Right hindlimb (tissue), 1 donor: ENCODE measurements at regions not wholly inside any gene's neighbourhood (a gene's known extent, or its start where the extent isn't known, plus 50 kb on each side); places are given as distances from the start of the nearest gene placed in this dataset.

Source experiments
- DNase-seq: peaks from one replicate; pipeline ENCODE4 v3.0.0-alpha.2; 2018

- no peak for DNase-seq
Observed at GRCh38 chr6:134477991-134478635, 160.2 kb upstream of the SGK1 start.

DNA sequence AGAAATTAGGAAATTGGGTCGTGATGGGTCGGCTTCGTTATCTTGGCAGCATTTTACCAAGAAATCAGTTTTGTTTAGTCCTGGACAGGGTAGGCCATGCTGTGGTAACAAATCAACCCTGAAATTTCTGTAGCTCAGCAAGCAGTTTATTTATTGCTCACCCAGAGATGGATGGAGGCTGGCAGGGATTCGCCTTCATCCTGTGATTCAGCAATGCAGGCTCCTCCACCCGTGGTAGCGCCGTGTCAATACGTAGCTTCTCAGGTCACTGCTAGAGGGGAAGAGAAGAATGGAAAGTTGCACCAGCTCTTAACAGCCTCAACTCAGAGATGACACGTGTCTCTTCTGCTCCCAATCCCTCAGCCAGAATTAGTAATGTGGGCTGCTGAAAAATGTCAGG is 157.0 kb upstream of the SGK1 start:
- no peak for DNase-seq

- no peak for DNase-seq
Observed at GRCh38 chr6:134472661-134473060, 154.7 kb upstream of the SGK1 start.

DNA sequence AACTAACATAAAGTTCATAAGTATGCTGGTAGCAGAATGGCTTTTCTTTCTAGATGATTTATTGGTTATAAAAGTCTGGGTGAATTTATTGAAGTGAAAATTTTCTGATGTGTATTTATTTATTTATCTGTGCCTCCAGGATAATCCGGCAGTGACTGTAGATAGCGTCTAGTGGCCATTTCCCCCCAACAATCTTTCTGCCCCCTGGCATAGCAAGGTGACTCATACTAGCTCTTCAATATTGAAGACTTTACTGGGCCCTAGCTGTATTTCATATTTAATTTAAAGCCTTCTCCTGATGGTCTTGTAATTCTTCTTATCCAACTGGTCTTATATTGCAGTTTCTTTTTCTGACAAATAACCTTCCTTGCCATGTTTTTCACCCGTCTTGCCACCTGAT is 154.1 kb upstream of the SGK1 start:
- no peak for DNase-seq

- no peak for DNase-seq
Observed at GRCh38 chr6:134470457-134470975, 152.6 kb upstream of the SGK1 start.

- no peak for DNase-seq
Observed at GRCh38 chr6:134469702-134470456, 152.0 kb upstream of the SGK1 start.

DNA sequence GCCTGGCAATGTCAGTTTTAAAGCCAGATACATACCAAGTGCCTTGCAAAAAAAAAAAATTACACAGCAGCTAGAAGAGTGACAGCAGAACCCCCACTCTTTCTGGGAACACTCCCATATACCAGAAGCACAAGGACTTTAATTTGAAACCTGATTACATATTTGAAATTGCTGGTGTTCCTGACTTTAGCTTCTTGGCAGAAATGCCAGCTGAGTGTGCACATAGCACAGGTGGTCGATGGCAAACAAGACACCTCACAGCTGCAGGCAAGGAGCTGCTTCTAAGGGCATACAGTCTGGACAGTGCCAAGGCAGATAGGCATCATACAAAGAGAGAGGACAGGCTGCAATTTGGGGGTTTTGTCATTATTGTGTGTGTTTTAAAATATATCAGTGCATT is 150.7 kb upstream of the SGK1 start:
- DNase-seq: peak; percentile 41

GRCh38 chr6:134467620-134468019 is 149.7 kb upstream of the SGK1 start:
- DNase-seq: no peak

DNA sequence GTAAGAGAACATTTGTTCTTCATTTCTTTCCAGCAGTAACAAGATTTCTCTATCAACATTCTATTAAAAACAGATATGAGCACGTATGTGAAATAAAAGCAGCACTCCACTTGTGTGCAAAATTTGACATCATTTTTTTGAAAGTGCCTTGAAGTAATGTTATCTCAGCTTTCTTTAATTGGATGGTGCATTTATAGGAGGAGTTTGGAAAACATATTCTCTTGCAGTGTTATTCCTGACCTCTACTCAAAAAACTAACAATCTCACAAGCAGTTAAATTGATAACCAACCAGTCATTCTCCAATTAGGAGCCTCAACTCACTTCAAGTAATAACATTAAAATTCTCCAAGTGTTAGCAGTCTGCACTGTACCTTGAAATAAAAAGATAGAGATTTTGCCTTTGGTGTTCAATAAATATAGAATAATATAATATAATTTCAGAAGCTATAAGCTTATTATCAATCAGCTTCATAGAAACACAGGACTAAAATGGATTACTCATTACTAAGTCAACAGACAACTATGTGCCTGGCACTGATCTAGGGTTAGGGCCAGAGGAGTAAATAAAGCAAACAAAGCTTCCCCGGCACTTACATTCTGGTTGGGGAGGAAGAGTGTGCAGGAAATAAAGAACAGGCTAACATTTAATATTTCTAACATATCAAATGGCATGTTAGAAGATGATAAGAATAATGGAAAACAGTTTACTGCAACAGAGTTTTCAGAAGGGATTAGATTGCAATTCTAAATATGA is 149.0 kb upstream of the SGK1 start:
- DNase-seq: no peak

- DNase-seq: no peak
Observed at GRCh38 chr6:134464690-134465411, 146.9 kb upstream of the SGK1 start.

- DNase-seq: no peak
Observed at GRCh38 chr6:134458857-134459657, 141.1 kb upstream of the SGK1 start.

- no peak for DNase-seq
Observed at GRCh38 chr6:134457941-134458340, 140.0 kb upstream of the SGK1 start.

- DNase-seq: no peak
Observed at GRCh38 chr6:134456226-134456625, 138.3 kb upstream of the SGK1 start.

DNA sequence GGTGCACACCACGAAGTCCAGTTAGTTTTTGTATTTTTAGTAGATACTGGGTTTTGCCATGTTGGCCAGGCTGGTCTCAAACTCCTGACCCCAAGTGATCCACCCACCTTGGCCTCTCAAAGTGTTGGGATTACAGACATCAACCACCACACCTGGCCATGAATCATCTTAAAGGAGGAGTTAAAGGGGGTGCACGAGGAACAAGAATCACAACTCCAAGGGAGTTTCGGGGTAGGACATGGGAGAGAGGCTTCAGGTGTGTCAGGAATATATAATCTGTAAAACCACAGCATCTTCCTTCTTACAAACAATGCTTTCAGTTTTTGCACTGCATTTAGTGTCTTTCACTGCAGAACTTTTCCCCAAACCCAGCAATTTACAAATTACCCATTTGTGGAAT is 137.4 kb upstream of the SGK1 start:
- DNase-seq: no peak

GRCh38 chr6:134454794-134455193 is 136.9 kb upstream of the SGK1 start:
- no peak for DNase-seq

DNA sequence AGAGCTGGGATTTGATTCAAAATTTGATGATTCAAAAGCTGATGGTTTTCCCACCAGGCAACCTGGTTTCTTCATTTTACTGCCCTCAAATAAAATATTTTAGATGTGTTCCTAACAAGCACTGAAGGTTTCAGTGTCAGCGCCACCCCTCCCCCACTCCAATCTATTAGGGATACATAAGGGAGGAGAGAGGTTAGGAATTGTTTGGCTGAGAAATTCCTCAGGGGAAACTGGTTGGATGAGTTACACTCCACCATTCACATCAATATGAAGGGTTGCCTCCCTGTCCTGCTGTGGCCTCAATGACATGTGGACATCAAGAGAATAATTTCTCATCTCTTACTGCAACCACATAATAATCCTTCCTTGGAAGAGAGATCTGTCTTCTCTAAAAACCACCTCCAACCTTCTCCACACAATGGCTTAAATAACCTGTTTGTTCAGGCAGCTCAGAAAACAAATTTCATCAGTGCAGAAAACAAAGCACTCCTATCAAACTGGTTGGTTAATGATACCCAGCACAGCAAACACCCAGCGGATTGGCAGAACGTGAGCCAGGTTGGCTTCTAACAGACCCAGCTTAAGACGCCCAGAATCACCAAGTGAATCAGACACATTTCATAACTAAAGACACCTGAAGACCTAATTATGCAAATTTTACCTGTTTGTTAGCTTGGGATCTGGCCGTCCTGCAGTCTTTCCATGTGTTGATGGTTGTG is 136.0 kb upstream of the SGK1 start:
- no peak for DNase-seq

- no peak for DNase-seq
Observed at GRCh38 chr6:134452906-134453305, 135.0 kb upstream of the SGK1 start.

- no peak for DNase-seq
Observed at GRCh38 chr6:134451529-134451928, 133.6 kb upstream of the SGK1 start.

DNA sequence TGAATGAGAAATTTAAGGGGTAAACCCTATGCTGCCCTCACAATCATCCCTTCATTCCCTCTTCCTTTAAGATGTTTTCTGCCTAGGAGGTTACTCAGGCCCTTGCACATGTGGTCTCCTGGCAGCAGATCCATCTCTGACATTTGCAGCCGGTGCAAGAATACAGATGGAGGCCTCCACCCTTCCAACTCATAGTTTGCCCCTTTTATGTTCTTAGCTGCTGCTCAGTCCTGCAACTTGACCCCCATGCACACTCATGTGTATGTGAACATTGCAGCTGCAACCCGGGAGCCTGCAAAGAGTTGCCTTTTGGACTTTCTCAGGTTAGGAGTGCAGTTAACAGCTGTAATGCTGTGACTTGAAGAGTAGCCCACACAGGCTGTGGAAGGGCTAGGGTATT is 131.9 kb upstream of the SGK1 start:
- DNase-seq: no peak

- no peak for DNase-seq
Observed at GRCh38 chr6:134449004-134449403, 131.1 kb upstream of the SGK1 start.

DNA sequence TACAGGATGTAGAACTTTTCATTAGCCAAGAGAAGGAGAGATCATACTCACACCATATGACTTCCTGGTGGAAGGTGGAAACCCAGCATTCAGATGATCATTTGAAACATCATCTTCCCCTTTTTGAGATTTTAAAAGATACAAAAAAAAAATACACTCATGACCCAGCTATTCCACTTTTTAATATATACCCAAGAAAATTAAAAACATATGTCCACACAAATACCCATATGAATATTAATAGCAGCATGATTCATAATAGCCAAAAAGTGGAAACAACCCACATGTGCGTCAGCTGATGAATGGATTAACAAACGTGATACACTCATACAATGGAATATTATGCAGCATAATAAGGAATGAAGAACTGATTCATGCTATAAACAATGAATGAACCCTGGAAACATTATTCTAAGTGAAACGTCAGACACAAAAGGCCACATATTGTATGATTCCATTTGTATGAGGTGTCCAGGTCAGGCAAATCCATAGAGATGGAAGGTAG is 130.0 kb upstream of the SGK1 start:
- no peak for DNase-seq
